HCT116 (cell line): ENCODE measurements at regions not wholly inside any gene's neighbourhood (a gene's known extent, or its start where the extent isn't known, plus 50 kb on each side); places are given as distances from the start of the nearest gene placed in this dataset.

ENCODE experiments used
- ATAC-seq: fragments of 200-7000 bp; cut with Tn5 transposase; 2 replicates; pipeline ENCODE4 v1.9.1; 2020; ENCODE audit warnings: mild to moderate bottlenecking, moderate library complexity
- BruUV-seq: library from RNA; stranded (reverse); fragments of 400-500 nt; replicated peaks from 2 replicates; lab custom pipeline; 2021; lab: Mats Ljungman, UMichigan
- CTCF ChIA-PET: fragments of 300-600 bp; sonication (Branson Sonifier 250); formaldehyde crosslinking; loops from one replicate; lab custom pipeline; 2021; ENCODE audit warnings: antibody characterized with exemption; lab: Charles Lee
- POLR2A ChIA-PET: fragments of 300-600, 350-600 bp; sonication (Branson Sonifier 250); formaldehyde crosslinking; loops from one replicate; lab custom pipeline; 2021; ENCODE audit warnings: antibody characterized with exemption; lab: Charles Lee
- RAD21 ChIA-PET, 2 experiments: fragments of 300-600 bp; sonication (Branson Sonifier 250); formaldehyde crosslinking; loops; one replicate each; lab custom pipeline; 2023; ENCODE audit warnings: low total read pairs in 2 of 2; ENCODE audit not compliant: uncharacterized antibody in 2 of 2, unreplicated experiment in 2 of 2, low non-redundant PET in 1 of 2; lab: Charles Lee
- DNase-seq: peaks from one replicate; pipeline ENCODE4 v3.0.0-alpha.2; 2010; ENCODE audit warnings: low read depth, low spot score
- H2AFZ ChIP-seq: fragments of 200-600 bp; shearing (Covaris generic), sonication (generic); 2 replicates; pipeline ENCODE4 v1.6.1; 2017; ENCODE audit warnings: low read depth, mixed run types, mixed read lengths, antibody characterized with exemption, low read length; ENCODE audit not compliant: poor library complexity, severe bottlenecking
- H3K27ac ChIP-seq: 2 replicates; pipeline ENCODE4 v1.5.1; 2012; ENCODE audit warnings: low read depth, low read length
- H3K27me3 ChIP-seq: fragments of 200-600 bp; sonication (generic); 2 replicates; pipeline ENCODE4 v1.6.1; 2016; ENCODE audit warnings: mixed run types, low read length, mixed read lengths; ENCODE audit not compliant: insufficient read depth
- H3K36me3 ChIP-seq, 2 experiments: fragments of 200-500 bp in 1 of 2; fragments of 200-600 bp in 1 of 2; sonication (Bioruptor generic) in 1 of 2; sonication (generic) in 1 of 2; 2 replicates each; pipeline versions ENCODE4 v1.5.1 to v1.6.1; 2014 to 2016; ENCODE audit warnings: low read length in 2 of 2, inconsistent platforms in 1 of 2, mixed read lengths in 1 of 2, mixed run types in 1 of 2; ENCODE audit not compliant: insufficient read depth in 2 of 2, control insufficient read depth in 1 of 2
- H3K4me1 ChIP-seq, 2 experiments: fragments of 200-600 bp in 1 of 2; sonication (generic) in 1 of 2; 2 replicates each; pipeline versions ENCODE4 v1.5.1 to v1.6.1; 2012 to 2017; ENCODE audit warnings: low read length in 2 of 2, inconsistent platforms in 1 of 2, mild to moderate bottlenecking in 1 of 2, mixed read lengths in 1 of 2, mixed run types in 1 of 2, moderate library complexity in 1 of 2; ENCODE audit not compliant: insufficient read depth in 2 of 2, control insufficient read depth in 1 of 2
- H3K4me2 ChIP-seq: fragments of 200-600 bp; sonication (generic); 2 replicates; pipeline ENCODE4 v1.6.1; 2017; ENCODE audit warnings: mixed run types, low read length, mixed read lengths
- H3K4me3 ChIP-seq, 2 experiments: fragments of 200-600 bp in 1 of 2; sonication (generic) in 1 of 2; replicated peaks in 1 of 2; 2 replicates each; pipeline ENCODE4 v1.5.1; 2011 to 2016; ENCODE audit warnings: low read length in 2 of 2, control low read depth in 1 of 2, low read depth in 1 of 2, mild to moderate bottlenecking in 1 of 2, mixed read lengths in 1 of 2, mixed run types in 1 of 2
- H3K79me2 ChIP-seq: fragments of 200-600 bp; sonication (generic); 2 replicates; pipeline ENCODE4 v1.6.1; 2017; ENCODE audit warnings: mild to moderate bottlenecking, mixed run types, low read length, moderate library complexity, mixed read lengths; ENCODE audit not compliant: insufficient read depth
- H3K9ac ChIP-seq: fragments of 200-600 bp; sonication (generic); 2 replicates; pipeline ENCODE4 v1.6.1; 2016; ENCODE audit warnings: low read length, mixed read lengths
- H3K9me2 ChIP-seq: fragments of 200-600 bp; sonication (generic), shearing (Covaris generic); 2 replicates; pipeline ENCODE4 v1.6.1; 2017; ENCODE audit warnings: mixed run types, mild to moderate bottlenecking, moderate library complexity; ENCODE audit not compliant: insufficient read depth
- H3K9me3 ChIP-seq, 2 experiments: fragments of 200-500 bp in 1 of 2; fragments of 200-600 bp in 1 of 2; sonication (Bioruptor generic) in 1 of 2; sonication (generic) in 1 of 2; 2 replicates each; pipeline ENCODE4 v1.6.1; 2014 to 2017; ENCODE audit warnings: low read length in 2 of 2, mixed read lengths in 2 of 2, inconsistent platforms in 1 of 2, low read depth in 1 of 2, mild to moderate bottlenecking in 1 of 2, mixed run types in 1 of 2, moderate library complexity in 1 of 2; ENCODE audit not compliant: control insufficient read depth in 1 of 2, insufficient read depth in 1 of 2
- H4K20me1 ChIP-seq: fragments of 200-600 bp; sonication (generic), shearing (Covaris generic); 2 replicates; pipeline ENCODE4 v1.6.1; 2017; ENCODE audit warnings: mixed run types, mild to moderate bottlenecking, moderate library complexity; ENCODE audit not compliant: insufficient read depth
- ATF3 ChIP-seq: IDR thresholded peaks from 2 replicates; pipeline ENCODE4 v1.6.1; 2012
- CBX3 ChIP-seq: IDR thresholded peaks from 2 replicates; pipeline ENCODE4 v1.6.1; 2012; ENCODE audit warnings: low read depth
- CEBPB ChIP-seq: IDR thresholded peaks from 2 replicates; pipeline ENCODE4 v1.6.1; 2012; ENCODE audit warnings: low read depth
- EGR1 ChIP-seq: IDR thresholded peaks from 2 replicates; pipeline ENCODE4 v1.6.1; 2012; ENCODE audit warnings: low read depth
- ELF1 ChIP-seq: IDR thresholded peaks from 2 replicates; pipeline ENCODE4 v1.6.1; 2012; ENCODE audit warnings: low read depth, borderline replicate concordance
- FOSL1 ChIP-seq: IDR thresholded peaks from 2 replicates; pipeline ENCODE4 v1.6.1; 2012; ENCODE audit warnings: low read depth
- JUND ChIP-seq: IDR thresholded peaks from 2 replicates; pipeline ENCODE4 v1.6.1; 2012
- MAX ChIP-seq: IDR thresholded peaks from 2 replicates; pipeline ENCODE4 v1.6.1; 2012
- RAD21 ChIP-seq: IDR thresholded peaks from 2 replicates; pipeline ENCODE4 v1.6.1; 2012; ENCODE audit warnings: low read depth, mild to moderate bottlenecking
- REST ChIP-seq: IDR thresholded peaks from 2 replicates; pipeline ENCODE4 v1.6.1; 2012; ENCODE audit warnings: low read depth
- SP1 ChIP-seq: IDR thresholded peaks from 2 replicates; pipeline ENCODE4 v1.6.1; 2012; ENCODE audit warnings: low read depth
- TCF7L2 ChIP-seq: IDR thresholded peaks from 2 replicates; pipeline ENCODE4 v1.7.0; 2011; ENCODE audit warnings: borderline replicate concordance, inconsistent platforms; ENCODE audit not compliant: insufficient read depth, insufficient read length; ENCODE audit errors: extremely low read depth
- ZBTB33 ChIP-seq: IDR thresholded peaks from 2 replicates; pipeline ENCODE4 v1.6.1; 2011; ENCODE audit warnings: mild to moderate bottlenecking, low read length, moderate library complexity; ENCODE audit not compliant: insufficient replicate concordance; ENCODE audit errors: extremely low read depth
- ZFX ChIP-seq: fragments of 450-650 bp; IDR thresholded peaks from 2 replicates; pipeline ENCODE4 v1.6.1; 2017
- ZNF274 ChIP-seq: fragments of 200-500 bp; sonication (Bioruptor generic); IDR thresholded peaks from 2 replicates; pipeline ENCODE4 v1.6.1; 2014; ENCODE audit warnings: mild to moderate bottlenecking, low read depth, low read length, inconsistent platforms
- intact Hi-C: fragments of 100-400 bp; cut with micrococcal nuclease; formaldehyde crosslinking; loops from 2 replicates; pipeline ENCODE4 v1.10.0; 2022

- ChIA-PET CTCF (no interaction called here), RAD21 (no interaction called here), POLR2A (interaction anchor here (0.5 kb wide), 1 partner anchor 17 kb away, joined by 3 read pairs; no protein-coding TSS in a partner anchor)
- H3K4me2 ChIP-seq: no peak overlapping the region
- ATAC-seq (peak; percentile 47; the same call in 1 of the 2 replicates), DNase-seq (no peak)
- no peak overlapping the region for H3K9ac ChIP-seq
- H3K27me3 ChIP-seq: no peaks in the 10 kb centered on the region
- peaks cover 0 to 7% of the 10 kb centered on the region in 2 experiments; a peak in 2 of 4 replicates for H3K4me1 ChIP-seq
- no peak overlapping the region for H3K4me3 ChIP-seq
- H3K36me3 ChIP-seq: no peaks in the 10 kb centered on the region
- H2AFZ ChIP-seq: no peak overlapping the region
- H3K9me2 ChIP-seq: no peaks in the 10 kb centered on the region
- TF ChIP-seq CEBPB (peak; percentile 32; the same call in 1 of the 2 replicates), MAX (peak; percentile 56), CBX3 (peak; percentile 51; the same call in 1 of the 2 replicates), JUND (peak; percentile 28; the same call in 1 of the 2 replicates), FOSL1 (peak; percentile 39; the same call in 1 of the 2 replicates), TCF7L2 (no peak), ELF1 (no peak), ZFX (no peak), SP1 (peak; percentile 29; the same call in 1 of the 2 replicates)
- no TSS peak for BruUV-seq
- no peaks in the 10 kb centered on the region for H3K9me3 ChIP-seq
- intact Hi-C loops: no loop called here
- H3K27ac ChIP-seq: no peak overlapping the region
- no peaks in the 10 kb centered on the region for H3K79me2 ChIP-seq
- no peaks in the 10 kb centered on the region for H4K20me1 ChIP-seq
These were observed 164.1 kb upstream of the ECI2 start for GRCh38 chr6:4299476-4299875.

GRCh38 chr6:4297348-4297747 lies 162.0 kb upstream of the ECI2 start:
- Histone ChIP-seq H3K9ac (no peak overlapping the region), H3K4me3 (no peak overlapping the region), H3K9me3 (no peaks in the 10 kb centered on the region), H3K27me3 (no peaks in the 10 kb centered on the region), H4K20me1 (no peaks in the 10 kb centered on the region), H3K79me2 (no peaks in the 10 kb centered on the region), H3K4me1 (peaks cover 0 to 7% of the 10 kb centered on the region in 2 experiments; a peak in 2 of 4 replicates), H2AFZ (no peak overlapping the region), H3K4me2 (no peak overlapping the region), H3K27ac (no peak overlapping the region), H3K36me3 (no peaks in the 10 kb centered on the region), H3K9me2 (no peaks in the 10 kb centered on the region)
- ChIA-PET RAD21 (no interaction called here), CTCF (no interaction called here), POLR2A (no interaction called here)
- DNase-seq: no peak
- no TSS peak for BruUV-seq
- intact Hi-C loops: no loop called here
- ATAC-seq: no peak
- TF ChIP-seq CEBPB (no peak), ATF3 (no peak), RAD21 (no peak), JUND (no peak), EGR1 (no peak), TCF7L2 (no peak), ZBTB33 (no peak), REST (no peak), FOSL1 (no peak), ZNF274 (no peak)
